Coronary artery (tissue), 2 donors: ENCODE measurements at regions not wholly inside any gene's neighbourhood (a gene's known extent, or its start where the extent isn't known, plus 50 kb on each side); places are given as distances from the start of the nearest gene placed in this dataset.

Experiments
- DNase-seq: peaks from one replicate; pipeline ENCODE4 v3.0.0-alpha.2; 2017; ENCODE audit warnings: low spot score
- H3K27ac ChIP-seq, 2 donors: fragments of 200-600 bp; sonication (generic); one replicate each; pipeline ENCODE4 v1.5.1; 2016 to 2019
- H3K4me3 ChIP-seq: fragments of 200-600 bp; sonication (generic); 2 replicates; pipeline ENCODE4 v1.5.1; 2016; ENCODE audit warnings: mild to moderate bottlenecking, moderate library complexity
- CTCF ChIP-seq: fragments of 200-600 bp; sonication (generic); IDR thresholded peaks from one replicate; pipeline ENCODE4 v1.5.1; 2019; ENCODE audit warnings: antibody characterized with exemption

DNA sequence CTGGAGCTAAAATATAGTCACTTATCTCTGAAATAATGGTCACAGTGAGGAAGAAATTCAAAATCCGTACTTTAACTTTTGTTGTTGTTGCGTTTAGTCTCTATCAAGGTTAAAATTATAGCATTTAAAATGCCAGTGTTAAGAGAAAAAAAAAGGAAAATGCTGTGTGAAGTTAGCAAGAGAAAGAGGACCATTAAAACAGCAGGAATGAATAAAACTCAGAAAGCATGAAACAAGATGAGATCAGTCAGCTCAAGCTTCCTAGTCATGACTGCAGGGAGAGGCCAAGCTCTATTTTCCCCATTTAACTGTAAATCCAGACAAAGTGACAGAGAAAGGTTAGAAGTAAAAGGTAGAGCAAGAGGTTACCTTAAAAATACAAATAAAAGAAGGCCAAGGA is 281.7 kb upstream of the ATP5MC3 start:
- TF ChIP-seq CTCF: no peak
- no peak overlapping the region for H3K27ac ChIP-seq
- no peak overlapping the region for H3K4me3 ChIP-seq
- DNase-seq: no peak

GRCh38 chr2:175462246-175462645 is 280.7 kb upstream of the ATP5MC3 start:
- no peak for DNase-seq
- TF ChIP-seq CTCF: no peak
- no peak overlapping the region for H3K27ac ChIP-seq

GRCh38 chr2:175461839-175462238 is 280.3 kb upstream of the ATP5MC3 start:
- no peak for TF ChIP-seq CTCF

More at GRCh38 chr2:175462246-175462645, 280.7 kb upstream of the ATP5MC3 start:
- no peak overlapping the region for H3K4me3 ChIP-seq

DNA sequence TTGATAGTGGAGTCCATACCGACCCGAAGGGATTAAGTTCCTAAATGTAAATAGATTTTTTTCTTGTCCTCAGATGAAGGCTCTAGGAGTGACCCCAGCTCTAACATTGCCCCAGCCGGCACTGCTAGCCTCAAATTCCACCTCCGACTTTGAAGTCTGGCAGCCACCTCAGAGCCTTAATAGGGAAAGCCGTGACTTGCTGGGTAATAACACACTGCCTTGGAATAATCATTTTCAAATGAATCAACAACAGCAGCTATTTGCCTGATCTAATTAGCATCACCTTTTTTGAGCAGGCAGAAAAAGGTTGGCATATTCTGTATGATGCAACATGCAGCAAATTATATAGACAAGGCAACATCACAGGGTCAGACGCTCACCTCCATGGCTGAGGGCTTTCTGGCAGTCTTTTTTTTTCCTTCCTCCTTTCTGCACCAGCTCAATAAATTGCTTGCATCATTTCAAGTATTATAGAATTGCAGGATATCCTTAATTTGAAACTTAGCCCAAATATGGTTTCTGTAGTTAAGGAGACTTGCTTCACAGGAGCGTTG is 276.5 kb upstream of the ATP5MC3 start:
- no peak for DNase-seq
- Histone ChIP-seq H3K27ac (no peak overlapping the region), H3K4me3 (no peak overlapping the region)
- TF ChIP-seq CTCF: no peak

More at GRCh38 chr2:175461839-175462238, 280.3 kb upstream of the ATP5MC3 start:
- Histone ChIP-seq H3K4me3 (no peak overlapping the region), H3K27ac (no peak overlapping the region)
- DNase-seq: no peak

- DNase-seq: no peak
- Histone ChIP-seq H3K4me3 (no peak overlapping the region), H3K27ac (no peak overlapping the region)
- no peak for TF ChIP-seq CTCF
These were observed 273.5 kb upstream of the ATP5MC3 start for GRCh38 chr2:175454953-175455389.

DNA sequence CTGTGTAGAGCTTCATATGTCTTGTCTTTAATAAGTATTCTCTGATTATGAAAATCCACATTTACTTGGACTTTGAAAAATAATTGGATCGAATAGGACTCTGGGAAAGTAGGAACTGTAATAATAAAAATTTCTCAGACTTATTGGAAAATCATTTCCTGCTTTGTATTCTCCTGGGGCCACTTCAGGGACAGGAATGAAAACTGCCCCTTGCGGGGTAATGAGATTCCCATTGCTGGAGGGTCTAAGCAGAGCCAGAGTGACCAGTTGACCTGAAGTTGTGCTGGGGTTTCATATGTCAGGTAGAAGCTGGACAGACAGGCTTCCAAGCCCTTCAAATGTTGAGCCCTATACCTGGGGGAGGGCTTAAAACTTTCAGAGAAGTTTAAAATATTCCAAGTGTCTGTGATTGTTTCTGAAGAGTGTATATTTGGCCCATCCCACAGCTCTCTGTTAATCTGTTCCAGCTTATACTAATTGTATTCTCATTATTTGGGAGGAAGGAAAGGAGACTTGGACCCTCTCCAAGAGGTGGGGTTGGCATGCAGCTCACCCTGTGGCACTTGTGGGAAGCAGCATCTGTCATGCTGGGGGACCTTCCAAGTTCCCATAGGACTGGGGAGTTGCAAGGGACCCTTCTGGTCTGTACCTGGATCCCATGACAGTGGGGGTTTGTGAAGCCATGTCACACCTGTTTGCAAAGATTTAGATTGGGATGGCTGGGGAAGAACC is 268.7 kb upstream of the ATP5MC3 start:
- H3K27ac ChIP-seq: no peak overlapping the region
- DNase-seq: no peak
- no peak for TF ChIP-seq CTCF
- H3K4me3 ChIP-seq: no peak overlapping the region

DNA sequence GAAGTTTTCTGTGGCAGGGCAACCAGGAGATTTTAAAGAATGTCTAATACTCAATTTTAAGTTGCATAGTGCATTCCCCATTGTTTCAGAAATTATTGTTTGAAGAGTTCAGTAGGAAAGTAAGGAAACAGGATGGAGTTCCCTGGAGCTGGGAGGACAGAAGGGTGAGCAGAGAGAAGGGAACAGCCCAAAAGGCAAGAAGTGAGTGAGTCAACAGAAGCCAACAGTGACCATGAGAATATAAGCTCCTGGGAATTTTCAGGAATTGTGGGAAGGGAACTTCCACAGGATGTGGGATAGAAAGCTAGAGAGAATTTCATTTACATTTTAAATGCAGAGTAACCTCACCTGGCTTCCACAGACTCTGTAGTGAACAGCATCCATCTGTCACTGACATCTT is 268.1 kb upstream of the ATP5MC3 start:
- H3K27ac ChIP-seq: no peak overlapping the region
- H3K4me3 ChIP-seq: no peak overlapping the region
- no peak for TF ChIP-seq CTCF
- DNase-seq: no peak
